ENCODE measurements at regions not wholly inside any gene's neighbourhood (a gene's known extent, or its start where the extent isn't known, plus 50 kb on each side); places are given as distances from the start of the nearest gene placed in this dataset.

DNA sequence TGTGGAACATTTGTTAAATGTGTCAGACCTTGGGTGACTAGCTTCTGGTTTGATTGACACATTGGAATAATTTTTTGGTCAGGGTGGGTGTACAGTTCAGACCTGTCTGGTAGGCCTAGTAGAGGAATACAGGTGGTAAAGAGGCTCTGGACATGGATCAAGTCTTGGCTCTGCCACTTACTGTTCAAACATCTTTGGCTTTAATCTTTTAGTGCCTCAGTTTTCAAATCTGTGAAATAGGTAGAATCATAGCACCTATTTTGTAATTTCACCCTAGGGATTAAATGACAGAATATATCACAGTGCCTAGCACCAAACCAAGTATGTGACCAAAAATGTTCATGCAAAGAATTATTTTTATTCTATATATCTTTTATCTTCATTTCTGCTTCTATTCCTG lies 340.4 kb downstream of the RPS6KC1 start:
- no peak for TF ChIP-seq POLR2AphosphoS5 (IDR thresholded peaks at IDR 0.05)
- TF ChIP-seq POLR2A (IDR thresholded peaks at IDR 0.05) = no peak
- TF ChIP-seq, protein P1, sequence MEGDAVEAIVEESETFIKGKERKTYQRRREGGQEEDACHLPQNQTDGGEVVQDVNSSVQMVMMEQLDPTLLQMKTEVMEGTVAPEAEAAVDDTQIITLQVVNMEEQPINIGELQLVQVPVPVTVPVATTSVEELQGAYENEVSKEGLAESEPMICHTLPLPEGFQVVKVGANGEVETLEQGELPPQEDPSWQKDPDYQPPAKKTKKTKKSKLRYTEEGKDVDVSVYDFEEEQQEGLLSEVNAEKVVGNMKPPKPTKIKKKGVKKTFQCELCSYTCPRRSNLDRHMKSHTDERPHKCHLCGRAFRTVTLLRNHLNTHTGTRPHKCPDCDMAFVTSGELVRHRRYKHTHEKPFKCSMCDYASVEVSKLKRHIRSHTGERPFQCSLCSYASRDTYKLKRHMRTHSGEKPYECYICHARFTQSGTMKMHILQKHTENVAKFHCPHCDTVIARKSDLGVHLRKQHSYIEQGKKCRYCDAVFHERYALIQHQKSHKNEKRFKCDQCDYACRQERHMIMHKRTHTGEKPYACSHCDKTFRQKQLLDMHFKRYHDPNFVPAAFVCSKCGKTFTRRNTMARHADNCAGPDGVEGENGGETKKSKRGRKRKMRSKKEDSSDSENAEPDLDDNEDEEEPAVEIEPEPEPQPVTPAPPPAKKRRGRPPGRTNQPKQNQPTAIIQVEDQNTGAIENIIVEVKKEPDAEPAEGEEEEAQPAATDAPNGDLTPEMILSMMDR (IDR thresholded peaks at IDR 0.05 in 8 of 11, conservative IDR thresholded peaks at IDR 0.05 in 3 of 11) = no peak
- Histone ChIP-seq H3K36me3 (no peaks in the 10 kb centered on the region), H3K27ac (no peak overlapping the region), H3K27me3 (replicated peaks in 1 of 7) (no peaks in the 10 kb centered on the region), H3K4me3 (no peak overlapping the region), H3K9me3 (no peaks in the 10 kb centered on the region), H3K4me1 (no peaks in the 10 kb centered on the region)
- intact Hi-C loops (cut with DNase I; ENCODE audit: low total_unique reads) = no loop called here
- no peak for DNase-seq

DNA sequence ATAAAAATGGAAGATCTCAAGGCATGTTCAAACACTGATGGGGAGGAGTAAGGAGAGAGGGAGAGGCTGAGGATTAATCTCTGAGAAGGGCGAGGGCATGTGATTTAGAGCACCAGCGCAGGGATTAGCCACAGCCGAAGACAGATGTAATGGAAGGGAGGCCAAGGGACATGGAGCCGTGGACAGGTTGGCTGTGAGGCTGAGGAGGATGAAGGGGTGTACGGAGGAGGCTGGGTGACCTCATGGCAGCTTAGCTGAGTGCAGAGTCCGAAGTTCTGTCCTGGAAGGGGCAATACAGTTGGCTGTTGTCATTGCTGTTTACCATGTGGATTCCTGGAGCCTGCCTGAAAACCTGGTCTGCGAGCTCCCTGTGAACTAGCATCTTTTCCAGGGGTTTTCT lies 342.8 kb downstream of the RPS6KC1 start:
- Histone ChIP-seq H3K9me3 (no peaks in the 10 kb centered on the region), H3K27ac (no peak overlapping the region), H3K4me3 (no peak overlapping the region), H3K4me1 (no peaks in the 10 kb centered on the region), H3K36me3 (no peaks in the 10 kb centered on the region), H3K27me3 (replicated peaks in 1 of 7) (no peaks in the 10 kb centered on the region)
- 78 to 92% (median 87%) methylated on average over 6 to 7 of the region's 7 CpGs for WGBS, 5 donors
- DNase-seq = no peak
- no peak for TF ChIP-seq POLR2A (IDR thresholded peaks at IDR 0.05)
- TF ChIP-seq POLR2AphosphoS5 (IDR thresholded peaks at IDR 0.05) = no peak
- TF ChIP-seq, protein P1 (IDR thresholded peaks at IDR 0.05 in 8 of 11, conservative IDR thresholded peaks at IDR 0.05 in 3 of 11) = no peak
- intact Hi-C loops (cut with DNase I; ENCODE audit: low total_unique reads) = no loop called here

DNA sequence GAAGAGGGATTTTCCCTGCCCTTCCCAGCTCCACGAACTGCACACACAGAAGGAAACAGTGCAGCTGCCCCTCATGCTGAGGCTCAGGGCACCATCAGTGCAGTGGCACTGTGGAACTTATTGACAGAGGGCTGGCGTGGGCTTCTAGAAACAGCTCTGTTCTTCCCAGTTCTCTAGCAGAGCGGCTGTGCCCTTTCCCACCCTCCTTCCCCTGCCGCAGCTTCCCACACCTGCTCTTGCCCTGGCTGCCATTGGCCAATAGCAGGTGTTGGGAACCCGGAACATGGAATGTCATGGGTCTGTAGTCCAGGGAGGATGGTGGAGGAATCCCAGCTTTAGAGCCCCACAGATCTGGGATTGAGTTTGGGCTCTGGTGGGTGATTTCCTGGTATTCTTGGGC lies 343.8 kb downstream of the RPS6KC1 start:
- no peak for DNase-seq
- TF ChIP-seq POLR2AphosphoS5 (IDR thresholded peaks at IDR 0.05) (no peak), POLR2A (IDR thresholded peaks at IDR 0.05) (no peak)
- TF ChIP-seq, protein P1 (IDR thresholded peaks at IDR 0.05 in 8 of 11, conservative IDR thresholded peaks at IDR 0.05 in 3 of 11) = no peak
- Histone ChIP-seq H3K9me3 (no peaks in the 10 kb centered on the region), H3K4me1 (no peaks in the 10 kb centered on the region), H3K4me3 (no peak overlapping the region), H3K36me3 (no peaks in the 10 kb centered on the region), H3K27ac (no peak overlapping the region), H3K27me3 (replicated peaks in 1 of 7) (no peaks in the 10 kb centered on the region)
- WGBS, 5 donors = 72 to 85% (median 77%) methylated on average over 4 to 5 of the region's 5 CpGs
- intact Hi-C loops (cut with DNase I; ENCODE audit: low total_unique reads) = no loop called here

DNA sequence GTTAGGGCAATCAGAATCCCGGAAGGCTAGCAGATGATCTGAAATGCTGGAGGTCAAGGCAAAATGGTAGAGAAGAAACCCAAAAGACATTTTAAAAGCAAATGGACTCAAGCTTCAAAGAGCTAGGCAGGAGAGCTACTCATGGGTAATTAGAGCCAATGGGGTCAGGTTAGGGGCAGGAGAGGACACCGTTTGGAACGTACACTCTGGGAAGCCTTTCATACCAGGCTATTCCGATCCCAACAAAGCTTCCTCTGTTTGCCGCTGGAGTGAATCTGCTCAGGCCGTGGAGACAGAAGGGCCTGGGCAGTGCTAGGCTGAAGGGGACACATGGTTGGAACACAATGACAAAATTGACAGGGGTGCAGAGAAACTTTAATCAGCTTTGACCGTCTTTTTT lies 346.6 kb downstream of the RPS6KC1 start:
- no peaks in the 10 kb centered on the region for H3K36me3 ChIP-seq
- no peak overlapping the region for H3K27ac ChIP-seq
- no peaks in the 10 kb centered on the region for H3K27me3 ChIP-seq (replicated peaks in 1 of 7)
- no peak for DNase-seq
- no peaks in the 10 kb centered on the region for H3K9me3 ChIP-seq
- WGBS, 5 donors = 88 to 94% (median 93%) methylated on average over 7 of the region's 7 CpGs
- intact Hi-C loops (cut with DNase I; ENCODE audit: low total_unique reads) = no loop called here
- no peaks in the 10 kb centered on the region for H3K4me1 ChIP-seq
- TF ChIP-seq, protein P1 (IDR thresholded peaks at IDR 0.05 in 8 of 11, conservative IDR thresholded peaks at IDR 0.05 in 3 of 11) = no peak
- no peak for TF ChIP-seq POLR2A (IDR thresholded peaks at IDR 0.05)
- no peak for TF ChIP-seq POLR2AphosphoS5 (IDR thresholded peaks at IDR 0.05)
- H3K4me3 ChIP-seq = no peak overlapping the region
